SK-N-SH (cell line): ENCODE measurements at regions not wholly inside any gene's neighbourhood (a gene's known extent, or its start where the extent isn't known, plus 50 kb on each side); places are given as distances from the start of the nearest gene placed in this dataset.

Experiments
- CTCF ChIA-PET: fragments of 300-600, 350-600 bp; formaldehyde crosslinking; extraction: SDS; loops from one replicate; lab custom pipeline; 2021; lab: Yijun Ruan, JAX
- POLR2A ChIA-PET: fragments of 350-600 bp; sonication (Branson Sonifier 250); formaldehyde crosslinking; extraction: SDS; loops from one replicate; lab custom pipeline; 2020; ENCODE audit warnings: antibody characterized with exemption, inconsistent platforms; lab: Yijun Ruan, JAX
- DNase-seq: peaks from one replicate; pipeline ENCODE4 v3.0.0; 2012
- H2AFZ ChIP-seq: fragments of 200-600 bp; sonication (generic); 2 replicates; pipeline ENCODE4 v1.8.1; 2016; ENCODE audit warnings: antibody characterized with exemption, mild to moderate bottlenecking, low read depth
- H3F3A ChIP-seq: fragments of 200-600 bp; sonication (generic); replicated peaks from 2 replicates; pipeline ENCODE3; 2016; ENCODE audit warnings: antibody characterized with exemption, mild to moderate bottlenecking; ENCODE audit not compliant: insufficient read depth
- H3K27ac ChIP-seq, 2 experiments: fragments of 200-500 bp in 1 of 2; fragments of 200-600 bp in 1 of 2; sonication (Bioruptor generic) in 1 of 2; sonication (generic), shearing (Covaris generic) in 1 of 2; 2 replicates each; pipeline versions ENCODE4 v1.5.1 to v1.6.1; 2014 to 2016; ENCODE audit warnings: low read depth in 2 of 2, inconsistent platforms in 1 of 2, low read length in 1 of 2, mild to moderate bottlenecking in 1 of 2, mixed read lengths in 1 of 2
- H3K27me3 ChIP-seq: fragments of 200-600 bp; sonication (generic), shearing (Covaris generic); 2 replicates; pipeline ENCODE4 v1.6.1; 2016; ENCODE audit warnings: mixed run types; ENCODE audit not compliant: insufficient read depth
- H3K36me3 ChIP-seq, 2 experiments: fragments of 200-500 bp in 1 of 2; fragments of 200-600 bp in 1 of 2; sonication (Bioruptor generic) in 1 of 2; sonication (generic) in 1 of 2; replicated peaks in 1 of 2; 2 replicates each; pipeline versions ENCODE3 to v1.5.1; 2014 to 2016; ENCODE audit warnings: low read length in 1 of 2, mild to moderate bottlenecking in 1 of 2; ENCODE audit not compliant: insufficient read depth in 2 of 2, control insufficient read depth in 1 of 2
- H3K4me1 ChIP-seq, 2 experiments: fragments of 200-500 bp in 1 of 2; fragments of 200-600 bp in 1 of 2; sonication (Bioruptor generic) in 1 of 2; sonication (generic), shearing (Covaris generic) in 1 of 2; 2 replicates each; pipeline versions ENCODE4 v1.5.1 to v1.6.1; 2014 to 2016; ENCODE audit warnings: low read depth in 1 of 2, low read length in 1 of 2, mixed run types in 1 of 2; ENCODE audit not compliant: insufficient read depth in 2 of 2, control insufficient read depth in 1 of 2
- H3K4me2 ChIP-seq: fragments of 200-600 bp; sonication (generic), shearing (Covaris generic); 2 replicates; pipeline ENCODE4 v1.6.1; 2017; ENCODE audit warnings: mixed run types
- H3K4me3 ChIP-seq, 2 experiments: fragments of 200-500 bp in 1 of 2; fragments of 200-600 bp in 1 of 2; sonication (Bioruptor generic) in 1 of 2; sonication (generic), shearing (Covaris generic) in 1 of 2; 2 replicates each; pipeline versions ENCODE4 v1.5.1 to v1.8.1; 2014 to 2016; ENCODE audit warnings: low read depth in 2 of 2, inconsistent platforms in 1 of 2, low read length in 1 of 2, mild to moderate bottlenecking in 1 of 2, mixed read lengths in 1 of 2, moderate library complexity in 1 of 2
- H3K79me2 ChIP-seq: fragments of 200-600 bp; sonication (generic); 2 replicates; pipeline ENCODE4 v1.8.1; 2017; ENCODE audit warnings: mild to moderate bottlenecking; ENCODE audit not compliant: insufficient read depth
- H3K9ac ChIP-seq: fragments of 200-600 bp; sonication (generic); 2 replicates; pipeline ENCODE4 v1.6.1; 2017; ENCODE audit warnings: mixed run types
- H3K9me2 ChIP-seq: fragments of 200-600 bp; sonication (generic); 2 replicates; pipeline ENCODE4 v1.6.1; 2017; ENCODE audit warnings: mixed run types
- H3K9me3 ChIP-seq: fragments of 200-600 bp; sonication (generic); 2 replicates; pipeline ENCODE4 v1.6.1; 2017; ENCODE audit warnings: mixed run types, mild to moderate bottlenecking, moderate library complexity
- H4K20me1 ChIP-seq: fragments of 200-600 bp; sonication (generic); 2 replicates; pipeline ENCODE4 v1.6.1; 2017; ENCODE audit warnings: mild to moderate bottlenecking, mixed run types; ENCODE audit not compliant: insufficient read depth
- FOXM1 ChIP-seq: IDR thresholded peaks from 2 replicates; pipeline ENCODE4 v1.4.0; 2012; ENCODE audit warnings: low read depth, mild to moderate bottlenecking
- NFIC ChIP-seq: IDR thresholded peaks from 2 replicates; pipeline ENCODE4 v1.4.0; 2012; ENCODE audit warnings: borderline replicate concordance
- RAD21 ChIP-seq: IDR thresholded peaks from 2 replicates; pipeline ENCODE4 v1.6.1; 2012; ENCODE audit warnings: mild to moderate bottlenecking, low read length
- RCOR1 ChIP-seq: fragments of 150-350 bp; IDR thresholded peaks from 2 replicates; pipeline ENCODE4 v1.6.1; 2017; ENCODE audit warnings: antibody characterized with exemption, low read length
- SMC3 ChIP-seq: IDR thresholded peaks from 2 replicates; pipeline ENCODE4 v1.6.1; 2012; ENCODE audit warnings: low read depth, low read length, improper control_type of control experiment
- TCF12 ChIP-seq: IDR thresholded peaks from 2 replicates; pipeline ENCODE4 v1.4.0; 2012
- TEAD4 ChIP-seq: IDR thresholded peaks from 2 replicates; pipeline ENCODE4 v1.4.0; 2012; ENCODE audit warnings: mild to moderate bottlenecking, borderline replicate concordance; ENCODE audit not compliant: insufficient read depth
- WGBS: methylation state at CpG from one replicate; pipeline ENCODE4 v1.1.6; 2017; ENCODE audit warnings: low lambda C conversion rate; 5-methylcytosine and 5-hydroxymethylcytosine counted together
- TF ChIP-seq, protein P1 (sequence below): fragments of 150-350 bp; IDR thresholded peaks from 2 replicates; pipeline ENCODE4 v1.6.1; 2016; ENCODE audit warnings: mild to moderate bottlenecking, low read depth, low read length
- TF ChIP-seq, protein P2 (sequence below): fragments of 200-600 bp; sonication (generic); IDR thresholded peaks from 2 replicates; pipeline ENCODE4 v1.6.1; 2017; ENCODE audit warnings: antibody characterized with exemption, mild to moderate bottlenecking, moderate library complexity
- TF ChIP-seq, protein P3 (sequence below): IDR thresholded peaks from 2 replicates; pipeline ENCODE4 v1.4.0; 2012; ENCODE audit warnings: low read depth, borderline replicate concordance
- TF ChIP-seq, protein P4 (sequence below): IDR thresholded peaks from 2 replicates; pipeline ENCODE4 v1.6.1; 2012; ENCODE audit warnings: mild to moderate bottlenecking, low read depth, low read length, moderate library complexity
- TF ChIP-seq, protein P5 (sequence below): IDR thresholded peaks from 2 replicates; pipeline ENCODE4 v1.4.0; 2012; ENCODE audit warnings: low read depth, borderline replicate concordance

DNA sequence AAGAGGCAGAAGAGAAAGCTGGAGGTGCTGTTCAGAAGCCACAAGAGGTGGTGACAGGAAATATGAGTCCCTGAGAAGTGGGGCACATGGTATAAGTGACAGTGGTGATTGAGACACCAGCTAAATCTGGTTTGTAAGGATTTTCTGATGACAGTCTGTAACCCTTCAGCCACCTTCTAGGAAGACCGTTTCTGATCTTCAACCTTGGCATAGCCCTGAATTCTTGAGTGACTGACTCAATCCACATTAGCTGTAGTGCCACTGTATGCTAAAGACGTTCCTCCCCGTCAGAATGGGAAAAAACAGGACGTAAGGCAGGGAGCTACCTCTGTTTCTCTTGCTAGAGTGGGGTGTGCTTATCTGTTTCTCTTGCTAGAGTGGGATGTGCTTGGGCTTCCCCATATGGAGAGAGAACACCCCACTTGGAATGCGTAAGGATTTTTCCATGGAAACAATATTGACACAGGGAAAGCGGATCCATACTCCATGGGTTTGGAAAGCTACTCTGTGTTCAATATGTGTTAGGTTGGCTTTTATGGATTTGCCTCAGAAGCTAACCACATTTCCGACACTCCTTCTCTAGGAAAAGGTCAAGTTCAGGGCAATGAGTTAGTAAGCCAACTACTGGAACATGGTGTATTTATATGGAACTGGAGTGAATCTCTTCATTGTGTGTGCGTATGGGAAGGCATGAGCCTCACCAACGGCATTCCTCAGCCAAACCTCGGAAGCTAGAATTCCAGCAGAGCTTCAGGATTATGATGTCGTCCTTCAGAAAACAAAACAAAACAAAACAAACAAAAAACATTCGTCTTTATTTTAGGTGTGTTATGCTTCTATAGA is 948.8 kb upstream of the SLC10A2 start:
- H3K9ac ChIP-seq = no peak overlapping the region
- DNase-seq = no peak
- no peak overlapping the region for H3K4me3 ChIP-seq
- no peaks in the 10 kb centered on the region for H3K79me2 ChIP-seq
- no peak overlapping the region for H2AFZ ChIP-seq
- no peaks in the 10 kb centered on the region for H3K9me3 ChIP-seq
- ChIA-PET CTCF (interaction anchor here (1.3 kb wide), 1 partner anchor 8 kb away, joined by 3 read pairs; no protein-coding TSS in a partner anchor), POLR2A (no interaction called here)
- H3K36me3 ChIP-seq = no peaks in the 10 kb centered on the region
- no peaks in the 10 kb centered on the region for H3K27me3 ChIP-seq
- no peak overlapping the region; a peak in 1 of 4 replicates for H3K27ac ChIP-seq
- TF ChIP-seq, protein P1, sequence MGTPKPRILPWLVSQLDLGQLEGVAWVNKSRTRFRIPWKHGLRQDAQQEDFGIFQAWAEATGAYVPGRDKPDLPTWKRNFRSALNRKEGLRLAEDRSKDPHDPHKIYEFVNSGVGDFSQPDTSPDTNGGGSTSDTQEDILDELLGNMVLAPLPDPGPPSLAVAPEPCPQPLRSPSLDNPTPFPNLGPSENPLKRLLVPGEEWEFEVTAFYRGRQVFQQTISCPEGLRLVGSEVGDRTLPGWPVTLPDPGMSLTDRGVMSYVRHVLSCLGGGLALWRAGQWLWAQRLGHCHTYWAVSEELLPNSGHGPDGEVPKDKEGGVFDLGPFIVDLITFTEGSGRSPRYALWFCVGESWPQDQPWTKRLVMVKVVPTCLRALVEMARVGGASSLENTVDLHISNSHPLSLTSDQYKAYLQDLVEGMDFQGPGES = no peak
- TF ChIP-seq FOXM1 (no peak), NFIC (no peak), TEAD4 (no peak), TCF12 (no peak), SMC3 (no peak), RAD21 (no peak), RCOR1 (no peak)
- TF ChIP-seq, protein P2, sequence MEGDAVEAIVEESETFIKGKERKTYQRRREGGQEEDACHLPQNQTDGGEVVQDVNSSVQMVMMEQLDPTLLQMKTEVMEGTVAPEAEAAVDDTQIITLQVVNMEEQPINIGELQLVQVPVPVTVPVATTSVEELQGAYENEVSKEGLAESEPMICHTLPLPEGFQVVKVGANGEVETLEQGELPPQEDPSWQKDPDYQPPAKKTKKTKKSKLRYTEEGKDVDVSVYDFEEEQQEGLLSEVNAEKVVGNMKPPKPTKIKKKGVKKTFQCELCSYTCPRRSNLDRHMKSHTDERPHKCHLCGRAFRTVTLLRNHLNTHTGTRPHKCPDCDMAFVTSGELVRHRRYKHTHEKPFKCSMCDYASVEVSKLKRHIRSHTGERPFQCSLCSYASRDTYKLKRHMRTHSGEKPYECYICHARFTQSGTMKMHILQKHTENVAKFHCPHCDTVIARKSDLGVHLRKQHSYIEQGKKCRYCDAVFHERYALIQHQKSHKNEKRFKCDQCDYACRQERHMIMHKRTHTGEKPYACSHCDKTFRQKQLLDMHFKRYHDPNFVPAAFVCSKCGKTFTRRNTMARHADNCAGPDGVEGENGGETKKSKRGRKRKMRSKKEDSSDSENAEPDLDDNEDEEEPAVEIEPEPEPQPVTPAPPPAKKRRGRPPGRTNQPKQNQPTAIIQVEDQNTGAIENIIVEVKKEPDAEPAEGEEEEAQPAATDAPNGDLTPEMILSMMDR = no peak
- TF ChIP-seq, protein P3, sequence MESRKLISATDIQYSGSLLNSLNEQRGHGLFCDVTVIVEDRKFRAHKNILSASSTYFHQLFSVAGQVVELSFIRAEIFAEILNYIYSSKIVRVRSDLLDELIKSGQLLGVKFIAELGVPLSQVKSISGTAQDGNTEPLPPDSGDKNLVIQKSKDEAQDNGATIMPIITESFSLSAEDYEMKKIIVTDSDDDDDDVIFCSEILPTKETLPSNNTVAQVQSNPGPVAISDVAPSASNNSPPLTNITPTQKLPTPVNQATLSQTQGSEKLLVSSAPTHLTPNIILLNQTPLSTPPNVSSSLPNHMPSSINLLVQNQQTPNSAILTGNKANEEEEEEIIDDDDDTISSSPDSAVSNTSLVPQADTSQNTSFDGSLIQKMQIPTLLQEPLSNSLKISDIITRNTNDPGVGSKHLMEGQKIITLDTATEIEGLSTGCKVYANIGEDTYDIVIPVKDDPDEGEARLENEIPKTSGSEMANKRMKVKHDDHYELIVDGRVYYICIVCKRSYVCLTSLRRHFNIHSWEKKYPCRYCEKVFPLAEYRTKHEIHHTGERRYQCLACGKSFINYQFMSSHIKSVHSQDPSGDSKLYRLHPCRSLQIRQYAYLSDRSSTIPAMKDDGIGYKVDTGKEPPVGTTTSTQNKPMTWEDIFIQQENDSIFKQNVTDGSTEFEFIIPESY = no peak
- TF ChIP-seq, protein P4, sequence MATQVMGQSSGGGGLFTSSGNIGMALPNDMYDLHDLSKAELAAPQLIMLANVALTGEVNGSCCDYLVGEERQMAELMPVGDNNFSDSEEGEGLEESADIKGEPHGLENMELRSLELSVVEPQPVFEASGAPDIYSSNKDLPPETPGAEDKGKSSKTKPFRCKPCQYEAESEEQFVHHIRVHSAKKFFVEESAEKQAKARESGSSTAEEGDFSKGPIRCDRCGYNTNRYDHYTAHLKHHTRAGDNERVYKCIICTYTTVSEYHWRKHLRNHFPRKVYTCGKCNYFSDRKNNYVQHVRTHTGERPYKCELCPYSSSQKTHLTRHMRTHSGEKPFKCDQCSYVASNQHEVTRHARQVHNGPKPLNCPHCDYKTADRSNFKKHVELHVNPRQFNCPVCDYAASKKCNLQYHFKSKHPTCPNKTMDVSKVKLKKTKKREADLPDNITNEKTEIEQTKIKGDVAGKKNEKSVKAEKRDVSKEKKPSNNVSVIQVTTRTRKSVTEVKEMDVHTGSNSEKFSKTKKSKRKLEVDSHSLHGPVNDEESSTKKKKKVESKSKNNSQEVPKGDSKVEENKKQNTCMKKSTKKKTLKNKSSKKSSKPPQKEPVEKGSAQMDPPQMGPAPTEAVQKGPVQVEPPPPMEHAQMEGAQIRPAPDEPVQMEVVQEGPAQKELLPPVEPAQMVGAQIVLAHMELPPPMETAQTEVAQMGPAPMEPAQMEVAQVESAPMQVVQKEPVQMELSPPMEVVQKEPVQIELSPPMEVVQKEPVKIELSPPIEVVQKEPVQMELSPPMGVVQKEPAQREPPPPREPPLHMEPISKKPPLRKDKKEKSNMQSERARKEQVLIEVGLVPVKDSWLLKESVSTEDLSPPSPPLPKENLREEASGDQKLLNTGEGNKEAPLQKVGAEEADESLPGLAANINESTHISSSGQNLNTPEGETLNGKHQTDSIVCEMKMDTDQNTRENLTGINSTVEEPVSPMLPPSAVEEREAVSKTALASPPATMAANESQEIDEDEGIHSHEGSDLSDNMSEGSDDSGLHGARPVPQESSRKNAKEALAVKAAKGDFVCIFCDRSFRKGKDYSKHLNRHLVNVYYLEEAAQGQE = no peak
- TF ChIP-seq, protein P5, sequence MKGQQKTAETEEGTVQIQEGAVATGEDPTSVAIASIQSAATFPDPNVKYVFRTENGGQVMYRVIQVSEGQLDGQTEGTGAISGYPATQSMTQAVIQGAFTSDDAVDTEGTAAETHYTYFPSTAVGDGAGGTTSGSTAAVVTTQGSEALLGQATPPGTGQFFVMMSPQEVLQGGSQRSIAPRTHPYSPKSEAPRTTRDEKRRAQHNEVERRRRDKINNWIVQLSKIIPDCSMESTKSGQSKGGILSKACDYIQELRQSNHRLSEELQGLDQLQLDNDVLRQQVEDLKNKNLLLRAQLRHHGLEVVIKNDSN = no peak
- no peak overlapping the region for H3K4me2 ChIP-seq
- 77% methylated on average over 12 of the region's 12 CpGs for WGBS
- no peaks in the 10 kb centered on the region; a peak in 2 of 4 replicates for H3K4me1 ChIP-seq
- H4K20me1 ChIP-seq = no peaks in the 10 kb centered on the region
- peaks cover 3% of the 10 kb centered on the region for H3F3A ChIP-seq
- H3K9me2 ChIP-seq = no peaks in the 10 kb centered on the region
